Breast epithelium (tissue), 3 donors: ENCODE measurements at regions not wholly inside any gene's neighbourhood (a gene's known extent, or its start where the extent isn't known, plus 50 kb on each side); places are given as distances from the start of the nearest gene placed in this dataset.

Source experiments
- CTCF ChIP-seq, 3 donors: fragments of 450-650 bp; IDR thresholded peaks; one replicate each; pipeline ENCODE4 v1.5.1; 2016 to 2017; ENCODE audit warnings: antibody characterized with exemption in 3 of 3, mild to moderate bottlenecking in 3 of 3, moderate library complexity in 3 of 3
- POLR2A ChIP-seq: fragments of 450-650 bp; IDR thresholded peaks from one replicate; pipeline ENCODE4 v1.6.1; 2016; ENCODE audit warnings: antibody characterized with exemption, mild to moderate bottlenecking, moderate library complexity
- POLR2AphosphoS5 ChIP-seq, 3 donors: sonication (generic); formaldehyde crosslinking; IDR thresholded peaks; one replicate each; pipeline ENCODE4 v1.6.1; 2017; ENCODE audit warnings: antibody characterized with exemption in 3 of 3

- TF ChIP-seq CTCF (IDR thresholded peaks at IDR 0.05): no peak
- no peak for TF ChIP-seq POLR2A
- no peak for TF ChIP-seq POLR2AphosphoS5 (IDR thresholded peaks at IDR 0.05)
These were observed 376.2 kb upstream of the C1orf174 start for GRCh38 chr1:4276238-4276637.
